H1 (cell line): ENCODE measurements at regions not wholly inside any gene's neighbourhood (a gene's known extent, or its start where the extent isn't known, plus 50 kb on each side); places are given as distances from the start of the nearest gene placed in this dataset.

ENCODE experiments used
- CTCF ChIA-PET: fragments of 300-600 bp; sonication (Branson Sonifier 250); formaldehyde crosslinking; loops from one replicate; lab custom pipeline; 2021; ENCODE audit not compliant: partially characterized antibody; lab: Charles Lee
- POLR2A ChIA-PET: fragments of 300-600 bp; sonication (Branson Sonifier 250); formaldehyde crosslinking; loops from one replicate; lab custom pipeline; 2021; ENCODE audit warnings: inconsistent platforms; ENCODE audit not compliant: partially characterized antibody; lab: Charles Lee
- DNase-seq, 2 experiments: peaks; one replicate each; pipeline versions ENCODE4 v3.0.0 to v3.0.0-alpha.2; 2010 to 2022; ENCODE audit warnings: low spot score in 2 of 2, low read depth in 1 of 2, mixed read lengths in 1 of 2
- FAIRE-seq: peaks from 2 replicates; lab custom pipeline; 2011; peaks lifted over from hg19 to GRCh38; lab: Jason Lieb, UNC
- H2AFZ ChIP-seq: 2 replicates; pipeline ENCODE4 v1.8.1; 2012; ENCODE audit warnings: low read length, inconsistent platforms
- H2AK5ac ChIP-seq: 2 replicates; pipeline ENCODE4 v1.6.1; 2013; ENCODE audit warnings: low read depth, low read length
- H2BK120ac ChIP-seq: replicated peaks from 2 replicates; pipeline ENCODE3; 2013; ENCODE audit warnings: low read depth, low read length, inconsistent platforms
- H2BK12ac ChIP-seq: 2 replicates; pipeline ENCODE4 v1.6.1; 2013; ENCODE audit warnings: low read depth, low read length
- H2BK15ac ChIP-seq: 2 replicates; pipeline ENCODE4 v1.6.1; 2013; ENCODE audit warnings: low read length
- H2BK20ac ChIP-seq: 2 replicates; pipeline ENCODE4 v1.6.1; 2013; ENCODE audit warnings: low read length
- H2BK5ac ChIP-seq: 2 replicates; pipeline ENCODE4 v1.6.1; 2013; ENCODE audit warnings: low read depth, low read length
- H3K14ac ChIP-seq: 2 replicates; pipeline ENCODE4 v1.6.1; 2013; ENCODE audit warnings: inconsistent platforms; ENCODE audit not compliant: insufficient read length
- H3K18ac ChIP-seq: 2 replicates; pipeline ENCODE4 v1.6.1; 2013; ENCODE audit warnings: low read length; ENCODE audit errors: extremely low read depth
- H3K23ac ChIP-seq: 2 replicates; pipeline ENCODE4 v1.6.1; 2013; ENCODE audit warnings: inconsistent platforms; ENCODE audit not compliant: insufficient read length
- H3K23me2 ChIP-seq: 2 replicates; pipeline ENCODE4 v1.6.1; 2013; ENCODE audit warnings: low read depth, low read length
- H3K27ac ChIP-seq: 2 replicates; pipeline ENCODE4 v1.6.1; 2011; ENCODE audit warnings: low read depth, low read length, inconsistent platforms
- H3K27me3 ChIP-seq, 4 experiments: replicated peaks in 1 of 4; 1 replicate in 1 of 4; 2 replicates in 3 of 4; pipeline versions ENCODE4 v1.6.1 to v1.8.1; 2011 to 2013; ENCODE audit warnings: low read length in 3 of 4, mild to moderate bottlenecking in 3 of 4, inconsistent platforms in 2 of 4, mixed read lengths in 2 of 4, moderate library complexity in 1 of 4; ENCODE audit not compliant: control insufficient read depth in 3 of 4, insufficient read depth in 3 of 4; ENCODE audit errors: extremely low read depth in 1 of 4
- H3K36me3 ChIP-seq, 4 experiments: 2 replicates each; pipeline versions ENCODE4 v1.6.1 to v1.8.1; 2011 to 2013; ENCODE audit warnings: mild to moderate bottlenecking in 4 of 4, low read length in 3 of 4, moderate library complexity in 2 of 4, control low read depth in 1 of 4, inconsistent platforms in 1 of 4; ENCODE audit not compliant: insufficient read depth in 4 of 4, control insufficient read depth in 2 of 4
- H3K4ac ChIP-seq: replicated peaks from 2 replicates; pipeline ENCODE3; 2013; ENCODE audit warnings: low read length, low read depth, mixed read lengths, inconsistent platforms; ENCODE audit not compliant: insufficient read length
- H3K4me1 ChIP-seq, 4 experiments: replicated peaks in 1 of 4; 1 replicate in 1 of 4; 2 replicates in 3 of 4; pipeline versions ENCODE4 v1.6.1 to v1.8.1; 2011 to 2013; ENCODE audit warnings: low read length in 3 of 4, inconsistent platforms in 2 of 4, mixed read lengths in 1 of 4; ENCODE audit not compliant: insufficient read depth in 4 of 4, control insufficient read depth in 3 of 4
- H3K4me2 ChIP-seq, 2 experiments: 2 replicates each; pipeline versions ENCODE4 v1.6.1 to v1.8.1; 2011 to 2013; ENCODE audit warnings: low read depth in 2 of 2, low read length in 2 of 2, control low read depth in 1 of 2, inconsistent platforms in 1 of 2, mild to moderate bottlenecking in 1 of 2; ENCODE audit not compliant: insufficient read depth in 1 of 2
- H3K4me3 ChIP-seq, 4 experiments: fragments of 200-600, 300-600 bp in 1 of 4; sonication (generic), shearing (Covaris generic), sonication (Bioruptor Twin) in 1 of 4; 2 replicates each; pipeline versions ENCODE4 v1.5.1 to v1.8.1; 2011 to 2016; ENCODE audit warnings: low read length in 4 of 4, low read depth in 3 of 4, control low read depth in 2 of 4, inconsistent platforms in 2 of 4, mild to moderate bottlenecking in 2 of 4, mixed read lengths in 1 of 4, moderate library complexity in 1 of 4; ENCODE audit not compliant: insufficient read depth in 2 of 4; ENCODE audit errors: extremely low read depth in 1 of 4
- H3K56ac ChIP-seq: replicated peaks from 2 replicates; pipeline ENCODE3; 2013; ENCODE audit warnings: low read depth, mild to moderate bottlenecking, mixed read lengths, low read length, inconsistent platforms; ENCODE audit not compliant: insufficient read length
- H3K79me1 ChIP-seq: 2 replicates; pipeline ENCODE4 v1.6.1; 2013; ENCODE audit warnings: low read depth, low read length, control low read depth
- H3K79me2 ChIP-seq, 2 experiments: 2 replicates each; pipeline versions ENCODE4 v1.6.1 to v1.8.1; 2012 to 2013; ENCODE audit warnings: low read length in 2 of 2, mild to moderate bottlenecking in 2 of 2, inconsistent platforms in 1 of 2; ENCODE audit not compliant: insufficient read depth in 2 of 2, control insufficient read depth in 1 of 2
- H3K9ac ChIP-seq, 4 experiments: replicated peaks in 1 of 4; 1 replicate in 1 of 4; 2 replicates in 3 of 4; pipeline versions ENCODE4 v1.6.1 to v1.8.1; 2011 to 2013; ENCODE audit warnings: low read depth in 3 of 4, low read length in 3 of 4, control low read depth in 2 of 4, mild to moderate bottlenecking in 2 of 4, moderate library complexity in 2 of 4, inconsistent platforms in 1 of 4; ENCODE audit errors: extremely low read depth in 1 of 4
- H3K9me3 ChIP-seq, 2 experiments: 2 replicates each; pipeline versions ENCODE4 v1.6.1 to v1.8.1; 2012 to 2013; ENCODE audit warnings: mild to moderate bottlenecking in 2 of 2, moderate library complexity in 2 of 2, control low read depth in 1 of 2, inconsistent platforms in 1 of 2, low read depth in 1 of 2, low read length in 1 of 2, mixed read lengths in 1 of 2; ENCODE audit not compliant: insufficient read depth in 2 of 2
- H4K20me1 ChIP-seq, 2 experiments: replicated peaks in 1 of 2; 2 replicates each; pipeline versions ENCODE3 to v1.8.1; 2011 to 2013; ENCODE audit warnings: inconsistent platforms in 2 of 2, low read length in 2 of 2, mild to moderate bottlenecking in 1 of 2; ENCODE audit not compliant: insufficient read depth in 2 of 2, control insufficient read depth in 1 of 2
- H4K5ac ChIP-seq: 2 replicates; pipeline ENCODE4 v1.6.1; 2013; ENCODE audit warnings: low read length, low read depth, mixed read lengths, inconsistent platforms; ENCODE audit not compliant: insufficient read length
- H4K8ac ChIP-seq: 2 replicates; pipeline ENCODE4 v1.8.0; 2013; ENCODE audit warnings: mild to moderate bottlenecking, moderate library complexity, low read length, inconsistent platforms; ENCODE audit not compliant: insufficient read depth; ENCODE audit errors: extremely low read depth
- H4K91ac ChIP-seq: replicated peaks from 2 replicates; pipeline ENCODE3; 2013; ENCODE audit warnings: low read length, mixed read lengths, inconsistent platforms; ENCODE audit not compliant: insufficient read length
- ASH2L ChIP-seq: fragments of 200-600, 300-600 bp; sonication (generic); IDR thresholded peaks from one replicate; pipeline ENCODE4 v1.7.1; 2017; ENCODE audit warnings: low read length
- CBX8 ChIP-seq: fragments of 300-800, 300-1000 bp; sonication (generic); IDR thresholded peaks from 2 replicates; pipeline ENCODE4 v1.7.1; 2016; ENCODE audit warnings: low read depth, low read length, borderline replicate concordance
- EGR1 ChIP-seq: IDR thresholded peaks from 2 replicates; pipeline ENCODE4 v1.6.1; 2011; ENCODE audit warnings: low read depth, low read length, borderline replicate concordance
- JUN ChIP-seq: IDR thresholded peaks from 2 replicates; pipeline ENCODE4 v1.6.1; 2011; ENCODE audit warnings: low read depth, mild to moderate bottlenecking, improper control_type of control experiment, low read length
- JUND ChIP-seq: IDR thresholded peaks from 2 replicates; pipeline ENCODE4 v1.6.1; 2011; ENCODE audit warnings: mild to moderate bottlenecking, improper control_type of control experiment, low read length
- KDM4A ChIP-seq: IDR thresholded peaks from one replicate; pipeline ENCODE4 v1.7.1; 2012; ENCODE audit warnings: low read depth, mild to moderate bottlenecking, moderate library complexity, low read length, inconsistent platforms; ENCODE audit not compliant: severe bottlenecking
- NANOG ChIP-seq: IDR thresholded peaks from 2 replicates; pipeline ENCODE4 v1.6.1; 2011; ENCODE audit warnings: low read length, low read depth, mild to moderate bottlenecking, inconsistent platforms; ENCODE audit not compliant: insufficient read depth, poor library complexity, severe bottlenecking
- PHF8 ChIP-seq: fragments of 200-600 bp; sonication (generic); conservative IDR thresholded peaks from 2 replicates; pipeline ENCODE4 v1.7.1; 2012; ENCODE audit warnings: low read depth, mild to moderate bottlenecking, inconsistent platforms, low read length, moderate library complexity
- RBBP5 ChIP-seq: IDR thresholded peaks from 2 replicates; pipeline ENCODE4 v1.7.1; 2012; ENCODE audit warnings: low read depth, mild to moderate bottlenecking, inconsistent platforms, low read length, moderate library complexity, borderline replicate concordance
- SAP30 ChIP-seq: fragments of 300-600 bp; sonication (generic); IDR thresholded peaks from 2 replicates; pipeline ENCODE4 v1.7.1; 2012; ENCODE audit warnings: low read length, moderate library complexity, mild to moderate bottlenecking, inconsistent platforms; ENCODE audit not compliant: insufficient read depth, insufficient replicate concordance
- ZNF274 ChIP-seq: IDR thresholded peaks from 2 replicates; pipeline ENCODE4 v1.7.0; 2012; ENCODE audit warnings: low read length, borderline replicate concordance; ENCODE audit errors: extremely low read depth
- WGBS, 2 experiments: shearing (Covaris generic) in 1 of 2; methylation state at CpG; one replicate each; pipeline versions ENCODE4 v1.1.6 to v1.1.7; 2013 to 2015; ENCODE audit warnings: low lambda C conversion rate in 2 of 2, mixed read lengths in 2 of 2, inconsistent platforms in 1 of 2, low coverage in 1 of 2, missing lambda C conversion rate in 1 of 2; ENCODE audit not compliant: insufficient replicate concordance in 2 of 2, insufficient coverage in 1 of 2, insufficient read length in 1 of 2; ENCODE audit errors: extremely low coverage in 1 of 2, missing lambda C conversion rate in 1 of 2; 5-methylcytosine and 5-hydroxymethylcytosine counted together
- TF ChIP-seq, protein P1 (sequence below): IDR thresholded peaks from 2 replicates; pipeline ENCODE4 v1.6.1; 2011; ENCODE audit warnings: low read depth, mild to moderate bottlenecking, low read length; ENCODE audit not compliant: insufficient read depth
- TF ChIP-seq, protein P2 (sequence below): IDR thresholded peaks from 2 replicates; pipeline ENCODE4 v1.6.1; 2012; ENCODE audit warnings: inconsistent platforms

DNA sequence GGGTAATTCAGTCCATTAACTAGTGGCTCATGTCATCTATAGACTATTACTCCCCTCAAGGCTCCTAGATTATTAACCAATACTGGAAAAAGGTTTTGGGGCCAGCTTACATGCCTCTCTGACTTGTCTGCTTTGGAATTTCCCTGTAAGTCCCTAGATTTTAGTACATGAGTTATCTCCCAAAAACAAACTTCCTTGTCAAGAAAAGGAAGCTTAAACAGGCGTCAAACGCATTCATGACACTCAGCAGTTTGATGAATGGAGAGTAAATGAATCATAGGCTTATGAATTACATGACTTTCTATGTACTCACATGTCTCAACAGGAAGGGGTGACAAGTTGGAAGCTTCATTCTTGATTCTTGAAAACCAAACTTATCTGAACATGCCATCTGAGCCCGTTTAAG lies 70.8 kb downstream of the BLID start:
- Histone ChIP-seq H3K4ac (no peak overlapping the region), H3K79me2 (no peaks in the 10 kb centered on the region), H4K8ac (no peak overlapping the region), H2BK12ac (no peak overlapping the region), H4K20me1 (no peaks in the 10 kb centered on the region), H3K56ac (no peak overlapping the region), H3K18ac (no peak overlapping the region), H3K36me3 (no peaks in the 10 kb centered on the region), H3K79me1 (no peaks in the 10 kb centered on the region), H3K9ac (no peak overlapping the region), H3K4me3 (no peak overlapping the region), H2BK15ac (no peak overlapping the region), H4K91ac (no peak overlapping the region), H3K9me3 (no peaks in the 10 kb centered on the region), H2BK20ac (no peak overlapping the region), H2AK5ac (no peak overlapping the region), H2AFZ (no peak overlapping the region), H4K5ac (no peak overlapping the region), H3K23me2 (no peaks in the 10 kb centered on the region), H3K23ac (no peak overlapping the region), H3K4me1 (peaks cover 0 to 6% (median 0%) of the 10 kb centered on the region in 4 experiments; a peak in 2 of 7 replicates), H3K14ac (no peak overlapping the region), H3K27ac (no peak overlapping the region), H3K27me3 (no peaks in the 10 kb centered on the region), H2BK120ac (no peak overlapping the region), H2BK5ac (no peak overlapping the region), H3K4me2 (no peak overlapping the region)
- WGBS, 2 experiments, result 100% methylated on average over 3 of the region's 3 CpGs; no CpG with 5 or more reads in 1 of the 2 experiments
- FAIRE-seq (no peak), DNase-seq (no peak)
- POLR2A ChIA-PET, result no interaction called here
- CTCF ChIA-PET, result no interaction called here
- TF ChIP-seq, protein P1, sequence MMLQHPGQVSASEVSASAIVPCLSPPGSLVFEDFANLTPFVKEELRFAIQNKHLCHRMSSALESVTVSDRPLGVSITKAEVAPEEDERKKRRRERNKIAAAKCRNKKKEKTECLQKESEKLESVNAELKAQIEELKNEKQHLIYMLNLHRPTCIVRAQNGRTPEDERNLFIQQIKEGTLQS, result no peak
- TF ChIP-seq CBX8 (no peak), EGR1 (no peak), KDM4A (no peak), ASH2L (no peak), JUND (no peak), PHF8 (no peak), JUN (no peak), SAP30 (no peak), ZNF274 (no peak), NANOG (no peak), RBBP5 (no peak)
- TF ChIP-seq, protein P2, sequence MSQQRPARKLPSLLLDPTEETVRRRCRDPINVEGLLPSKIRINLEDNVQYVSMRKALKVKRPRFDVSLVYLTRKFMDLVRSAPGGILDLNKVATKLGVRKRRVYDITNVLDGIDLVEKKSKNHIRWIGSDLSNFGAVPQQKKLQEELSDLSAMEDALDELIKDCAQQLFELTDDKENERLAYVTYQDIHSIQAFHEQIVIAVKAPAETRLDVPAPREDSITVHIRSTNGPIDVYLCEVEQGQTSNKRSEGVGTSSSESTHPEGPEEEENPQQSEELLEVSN, result no peak
